ENCODE measurements at regions not wholly inside any gene's neighbourhood (a gene's known extent, or its start where the extent isn't known, plus 50 kb on each side); places are given as distances from the start of the nearest gene placed in this dataset.

DNA sequence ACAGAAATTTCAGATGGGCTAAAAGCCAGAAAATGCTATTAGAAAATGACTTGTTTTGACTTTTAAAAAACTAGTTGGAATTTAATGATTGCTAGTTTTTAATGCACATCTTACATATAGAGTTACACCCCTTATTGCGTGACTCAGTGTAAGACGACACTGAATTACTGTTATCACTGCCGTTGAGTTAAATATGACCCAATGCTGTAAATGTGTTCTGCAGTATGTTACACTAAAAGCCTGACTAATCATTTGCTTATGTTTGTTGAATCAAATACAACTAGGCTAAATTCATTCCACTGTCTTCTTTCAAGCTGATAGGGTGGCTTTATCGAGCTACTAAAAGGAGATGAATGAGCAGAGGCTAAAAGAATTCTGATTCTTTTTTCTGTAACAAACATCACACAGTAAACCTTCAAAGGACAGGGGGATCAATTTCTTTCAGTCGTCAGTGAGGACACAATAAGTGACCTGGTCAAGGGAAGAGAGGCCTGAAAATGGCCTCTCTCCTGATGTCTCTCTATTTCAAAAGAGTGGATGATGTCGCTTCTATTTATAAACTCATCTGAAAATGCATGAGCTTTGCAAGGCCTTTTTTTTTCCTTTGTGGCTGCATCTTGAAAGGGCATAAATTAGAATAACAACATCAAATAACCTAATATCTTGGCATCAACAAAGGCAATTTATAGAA lies 142.2 kb upstream of the KCNIP4 start:
- TF ChIP-seq, protein P1, sequence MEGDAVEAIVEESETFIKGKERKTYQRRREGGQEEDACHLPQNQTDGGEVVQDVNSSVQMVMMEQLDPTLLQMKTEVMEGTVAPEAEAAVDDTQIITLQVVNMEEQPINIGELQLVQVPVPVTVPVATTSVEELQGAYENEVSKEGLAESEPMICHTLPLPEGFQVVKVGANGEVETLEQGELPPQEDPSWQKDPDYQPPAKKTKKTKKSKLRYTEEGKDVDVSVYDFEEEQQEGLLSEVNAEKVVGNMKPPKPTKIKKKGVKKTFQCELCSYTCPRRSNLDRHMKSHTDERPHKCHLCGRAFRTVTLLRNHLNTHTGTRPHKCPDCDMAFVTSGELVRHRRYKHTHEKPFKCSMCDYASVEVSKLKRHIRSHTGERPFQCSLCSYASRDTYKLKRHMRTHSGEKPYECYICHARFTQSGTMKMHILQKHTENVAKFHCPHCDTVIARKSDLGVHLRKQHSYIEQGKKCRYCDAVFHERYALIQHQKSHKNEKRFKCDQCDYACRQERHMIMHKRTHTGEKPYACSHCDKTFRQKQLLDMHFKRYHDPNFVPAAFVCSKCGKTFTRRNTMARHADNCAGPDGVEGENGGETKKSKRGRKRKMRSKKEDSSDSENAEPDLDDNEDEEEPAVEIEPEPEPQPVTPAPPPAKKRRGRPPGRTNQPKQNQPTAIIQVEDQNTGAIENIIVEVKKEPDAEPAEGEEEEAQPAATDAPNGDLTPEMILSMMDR (IDR thresholded peaks at IDR 0.05; ENCODE audit: insufficient read depth, low read depth, low read length) = no peak
- peak; percentile 61 for DNase-seq (ENCODE audit: low read depth)
- no peak overlapping the region for H3K4me3 ChIP-seq (ENCODE audit: low read depth, low read length)

DNA sequence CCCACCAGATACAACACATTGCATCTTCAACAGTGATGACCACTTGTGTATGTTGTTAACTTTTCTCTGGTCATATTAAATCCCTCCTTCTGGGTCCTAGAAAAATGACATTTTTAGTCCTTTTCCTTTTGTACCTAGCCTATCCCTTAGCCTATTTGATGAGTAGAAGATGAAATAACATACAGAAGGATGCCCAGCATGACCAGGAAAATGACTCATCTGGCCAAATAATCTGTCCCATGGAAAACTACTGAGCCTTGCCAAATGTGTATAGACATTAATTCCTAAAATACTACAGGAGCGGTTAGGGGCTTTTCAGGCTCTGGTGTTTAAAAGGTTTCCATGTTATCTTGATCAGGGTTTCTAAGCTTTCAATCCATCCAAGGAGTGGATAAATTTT lies 129.0 kb upstream of the KCNIP4 start:
- TF ChIP-seq, protein P1 (IDR thresholded peaks at IDR 0.05; ENCODE audit: insufficient read depth, low read depth, low read length) = no peak
- no peak overlapping the region for H3K4me3 ChIP-seq (ENCODE audit: low read depth, low read length)
- no peak for DNase-seq (ENCODE audit: low read depth)

DNA sequence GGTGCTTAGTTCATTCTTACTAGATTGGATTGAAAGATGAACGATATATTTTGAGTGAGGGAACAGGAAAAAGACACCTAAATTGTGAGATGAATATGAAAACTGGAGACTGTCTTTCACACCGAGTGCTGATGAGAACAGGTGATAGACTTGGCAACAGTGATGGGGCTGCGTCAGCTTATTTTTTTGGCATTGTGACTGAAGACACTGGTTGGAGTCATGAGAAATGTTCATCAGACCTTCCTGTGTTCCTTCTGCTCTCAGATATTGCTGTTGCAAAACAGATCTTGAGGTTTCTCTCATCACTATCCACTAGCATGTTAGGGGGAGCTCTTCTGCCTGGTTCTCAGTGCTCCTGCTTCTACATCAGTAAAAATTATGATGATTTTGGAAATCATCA lies 124.2 kb upstream of the KCNIP4 start:
- TF ChIP-seq, protein P1 (IDR thresholded peaks at IDR 0.05; ENCODE audit: insufficient read depth, low read depth, low read length) = no peak
- DNase-seq (ENCODE audit: low read depth) = no peak
- no peak overlapping the region for H3K4me3 ChIP-seq (ENCODE audit: low read depth, low read length)

DNA sequence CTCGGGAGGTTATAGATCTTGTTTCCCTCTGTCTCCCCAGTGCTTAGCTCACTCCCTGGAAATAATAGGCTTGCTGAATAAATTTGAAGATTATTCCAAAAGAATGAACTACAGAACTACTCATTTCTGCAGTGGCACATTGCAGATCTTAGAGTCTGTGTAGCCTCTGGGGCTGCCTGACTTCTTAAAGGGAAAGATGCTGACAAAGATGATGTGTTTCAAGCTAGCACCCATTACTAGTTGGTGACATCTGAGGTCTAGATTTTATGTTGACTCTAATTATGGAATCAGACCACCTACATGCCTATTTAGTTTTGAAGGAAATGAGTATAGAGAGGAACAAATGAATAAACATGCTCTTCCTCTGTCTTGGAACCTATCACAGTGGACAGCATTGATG lies 123.7 kb upstream of the KCNIP4 start:
- DNase-seq (ENCODE audit: low read depth) = no peak
- TF ChIP-seq, protein P1 (IDR thresholded peaks at IDR 0.05; ENCODE audit: insufficient read depth, low read depth, low read length) = no peak
- H3K4me3 ChIP-seq (ENCODE audit: low read depth, low read length) = no peak overlapping the region

DNA sequence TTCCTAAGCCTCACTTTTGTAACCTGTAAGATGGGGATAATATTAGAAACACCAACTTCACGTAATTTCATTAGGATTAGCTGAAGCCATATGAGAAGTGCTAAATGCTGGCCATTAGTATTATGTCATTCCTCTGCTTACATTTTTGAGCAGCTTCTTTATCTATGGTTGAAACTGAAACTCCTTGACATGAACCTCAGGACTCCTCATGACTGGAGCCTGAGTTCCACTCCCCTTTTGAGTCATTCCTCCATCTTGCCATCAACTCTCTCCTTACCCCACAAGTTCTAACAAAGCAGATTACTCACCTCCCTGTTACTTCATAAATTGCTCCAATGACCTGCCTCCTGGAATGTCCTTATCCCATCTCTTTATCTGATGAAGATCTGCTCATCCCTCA lies 123.2 kb upstream of the KCNIP4 start:
- DNase-seq (ENCODE audit: low read depth) = peak; percentile 19

DNA sequence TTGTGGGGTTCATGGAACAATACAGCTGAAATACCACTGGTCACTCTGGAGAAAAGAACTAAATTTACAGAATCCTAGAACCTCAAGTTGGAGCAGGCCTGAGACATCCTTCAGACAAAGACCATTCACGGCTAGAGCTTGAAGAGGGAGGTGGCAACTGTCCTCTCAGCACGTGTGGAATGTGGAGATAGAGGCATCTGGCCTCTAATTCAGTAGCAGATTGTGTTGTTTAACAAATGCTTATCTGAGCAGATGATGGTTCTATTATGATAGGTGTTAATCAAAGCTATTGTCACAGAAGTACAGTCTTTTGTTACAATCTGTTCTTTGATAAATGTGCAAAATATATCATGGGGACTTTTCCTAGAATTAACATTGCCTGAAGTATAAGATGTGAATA lies 121.7 kb upstream of the KCNIP4 start:
- H3K4me3 ChIP-seq (ENCODE audit: low read depth, low read length) = no peak overlapping the region
- DNase-seq (ENCODE audit: low read depth) = no peak
- TF ChIP-seq, protein P1 (IDR thresholded peaks at IDR 0.05; ENCODE audit: insufficient read depth, low read depth, low read length) = no peak

More for the DNA sequence above, 123.2 kb upstream of the KCNIP4 start:
- H3K4me3 ChIP-seq (ENCODE audit: low read depth, low read length) = no peak overlapping the region
- TF ChIP-seq, protein P1 (IDR thresholded peaks at IDR 0.05; ENCODE audit: insufficient read depth, low read depth, low read length) = no peak

DNA sequence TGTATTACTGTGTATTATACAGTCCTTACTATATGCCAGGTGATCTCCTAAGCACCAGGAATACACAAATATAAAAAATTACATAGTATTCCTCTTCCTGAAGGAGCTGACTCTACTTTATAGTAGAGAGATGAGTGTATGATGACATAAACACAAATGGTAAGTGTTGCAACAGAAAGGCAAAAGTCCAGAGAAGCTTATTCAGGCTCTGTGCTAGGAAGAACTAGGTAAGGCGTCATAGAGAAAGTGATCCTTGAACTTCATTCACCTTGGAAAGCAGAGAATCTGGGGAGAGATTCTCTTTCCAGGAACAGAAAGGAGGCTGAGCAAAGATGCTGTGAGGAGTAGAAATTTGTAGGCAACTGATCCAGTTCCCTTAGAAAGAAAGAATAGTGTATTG lies 115.0 kb upstream of the KCNIP4 start:
- H3K4me3 ChIP-seq (ENCODE audit: low read depth, low read length) = no peak overlapping the region
- no peak for DNase-seq (ENCODE audit: low read depth)
- TF ChIP-seq, protein P1 (IDR thresholded peaks at IDR 0.05; ENCODE audit: insufficient read depth, low read depth, low read length) = no peak
